H1 (cell line): ENCODE measurements at regions not wholly inside any gene's neighbourhood (a gene's known extent, or its start where the extent isn't known, plus 50 kb on each side); places are given as distances from the start of the nearest gene placed in this dataset.

ENCODE experiments used
- CTCF ChIA-PET: fragments of 300-600 bp; sonication (Branson Sonifier 250); formaldehyde crosslinking; loops from one replicate; lab custom pipeline; 2021; ENCODE audit not compliant: partially characterized antibody; lab: Charles Lee
- POLR2A ChIA-PET: fragments of 300-600 bp; sonication (Branson Sonifier 250); formaldehyde crosslinking; loops from one replicate; lab custom pipeline; 2021; ENCODE audit warnings: inconsistent platforms; ENCODE audit not compliant: partially characterized antibody; lab: Charles Lee
- DNase-seq, 2 experiments: peaks; one replicate each; pipeline versions ENCODE4 v3.0.0 to v3.0.0-alpha.2; 2010 to 2022; ENCODE audit warnings: low spot score in 2 of 2, low read depth in 1 of 2, mixed read lengths in 1 of 2
- FAIRE-seq: peaks from 2 replicates; lab custom pipeline; 2011; peaks lifted over from hg19 to GRCh38; lab: Jason Lieb, UNC
- H2AFZ ChIP-seq: 2 replicates; pipeline ENCODE4 v1.8.1; 2012; ENCODE audit warnings: low read length, inconsistent platforms
- H2AK5ac ChIP-seq: 2 replicates; pipeline ENCODE4 v1.6.1; 2013; ENCODE audit warnings: low read depth, low read length
- H2BK120ac ChIP-seq: replicated peaks from 2 replicates; pipeline ENCODE3; 2013; ENCODE audit warnings: low read depth, low read length, inconsistent platforms
- H2BK12ac ChIP-seq: 2 replicates; pipeline ENCODE4 v1.6.1; 2013; ENCODE audit warnings: low read depth, low read length
- H2BK15ac ChIP-seq: 2 replicates; pipeline ENCODE4 v1.6.1; 2013; ENCODE audit warnings: low read length
- H2BK20ac ChIP-seq: 2 replicates; pipeline ENCODE4 v1.6.1; 2013; ENCODE audit warnings: low read length
- H2BK5ac ChIP-seq: 2 replicates; pipeline ENCODE4 v1.6.1; 2013; ENCODE audit warnings: low read depth, low read length
- H3K14ac ChIP-seq: 2 replicates; pipeline ENCODE4 v1.6.1; 2013; ENCODE audit warnings: inconsistent platforms; ENCODE audit not compliant: insufficient read length
- H3K18ac ChIP-seq: 2 replicates; pipeline ENCODE4 v1.6.1; 2013; ENCODE audit warnings: low read length; ENCODE audit errors: extremely low read depth
- H3K23ac ChIP-seq: 2 replicates; pipeline ENCODE4 v1.6.1; 2013; ENCODE audit warnings: inconsistent platforms; ENCODE audit not compliant: insufficient read length
- H3K23me2 ChIP-seq: 2 replicates; pipeline ENCODE4 v1.6.1; 2013; ENCODE audit warnings: low read depth, low read length
- H3K27ac ChIP-seq: 2 replicates; pipeline ENCODE4 v1.6.1; 2011; ENCODE audit warnings: low read depth, low read length, inconsistent platforms
- H3K27me3 ChIP-seq, 4 experiments: replicated peaks in 1 of 4; 1 replicate in 1 of 4; 2 replicates in 3 of 4; pipeline versions ENCODE4 v1.6.1 to v1.8.1; 2011 to 2013; ENCODE audit warnings: low read length in 3 of 4, mild to moderate bottlenecking in 3 of 4, inconsistent platforms in 2 of 4, mixed read lengths in 2 of 4, moderate library complexity in 1 of 4; ENCODE audit not compliant: control insufficient read depth in 3 of 4, insufficient read depth in 3 of 4; ENCODE audit errors: extremely low read depth in 1 of 4
- H3K36me3 ChIP-seq, 4 experiments: 2 replicates each; pipeline versions ENCODE4 v1.6.1 to v1.8.1; 2011 to 2013; ENCODE audit warnings: mild to moderate bottlenecking in 4 of 4, low read length in 3 of 4, moderate library complexity in 2 of 4, control low read depth in 1 of 4, inconsistent platforms in 1 of 4; ENCODE audit not compliant: insufficient read depth in 4 of 4, control insufficient read depth in 2 of 4
- H3K4ac ChIP-seq: replicated peaks from 2 replicates; pipeline ENCODE3; 2013; ENCODE audit warnings: low read length, low read depth, mixed read lengths, inconsistent platforms; ENCODE audit not compliant: insufficient read length
- H3K4me1 ChIP-seq, 4 experiments: replicated peaks in 1 of 4; 1 replicate in 1 of 4; 2 replicates in 3 of 4; pipeline versions ENCODE4 v1.6.1 to v1.8.1; 2011 to 2013; ENCODE audit warnings: low read length in 3 of 4, inconsistent platforms in 2 of 4, mixed read lengths in 1 of 4; ENCODE audit not compliant: insufficient read depth in 4 of 4, control insufficient read depth in 3 of 4
- H3K4me2 ChIP-seq, 2 experiments: 2 replicates each; pipeline versions ENCODE4 v1.6.1 to v1.8.1; 2011 to 2013; ENCODE audit warnings: low read depth in 2 of 2, low read length in 2 of 2, control low read depth in 1 of 2, inconsistent platforms in 1 of 2, mild to moderate bottlenecking in 1 of 2; ENCODE audit not compliant: insufficient read depth in 1 of 2
- H3K4me3 ChIP-seq, 4 experiments: fragments of 200-600, 300-600 bp in 1 of 4; sonication (generic), shearing (Covaris generic), sonication (Bioruptor Twin) in 1 of 4; 2 replicates each; pipeline versions ENCODE4 v1.5.1 to v1.8.1; 2011 to 2016; ENCODE audit warnings: low read length in 4 of 4, low read depth in 3 of 4, control low read depth in 2 of 4, inconsistent platforms in 2 of 4, mild to moderate bottlenecking in 2 of 4, mixed read lengths in 1 of 4, moderate library complexity in 1 of 4; ENCODE audit not compliant: insufficient read depth in 2 of 4; ENCODE audit errors: extremely low read depth in 1 of 4
- H3K56ac ChIP-seq: replicated peaks from 2 replicates; pipeline ENCODE3; 2013; ENCODE audit warnings: low read depth, mild to moderate bottlenecking, mixed read lengths, low read length, inconsistent platforms; ENCODE audit not compliant: insufficient read length
- H3K79me1 ChIP-seq: 2 replicates; pipeline ENCODE4 v1.6.1; 2013; ENCODE audit warnings: low read depth, low read length, control low read depth
- H3K79me2 ChIP-seq, 2 experiments: 2 replicates each; pipeline versions ENCODE4 v1.6.1 to v1.8.1; 2012 to 2013; ENCODE audit warnings: low read length in 2 of 2, mild to moderate bottlenecking in 2 of 2, inconsistent platforms in 1 of 2; ENCODE audit not compliant: insufficient read depth in 2 of 2, control insufficient read depth in 1 of 2
- H3K9ac ChIP-seq, 4 experiments: replicated peaks in 1 of 4; 1 replicate in 1 of 4; 2 replicates in 3 of 4; pipeline versions ENCODE4 v1.6.1 to v1.8.1; 2011 to 2013; ENCODE audit warnings: low read depth in 3 of 4, low read length in 3 of 4, control low read depth in 2 of 4, mild to moderate bottlenecking in 2 of 4, moderate library complexity in 2 of 4, inconsistent platforms in 1 of 4; ENCODE audit errors: extremely low read depth in 1 of 4
- H3K9me3 ChIP-seq, 2 experiments: 2 replicates each; pipeline versions ENCODE4 v1.6.1 to v1.8.1; 2012 to 2013; ENCODE audit warnings: mild to moderate bottlenecking in 2 of 2, moderate library complexity in 2 of 2, control low read depth in 1 of 2, inconsistent platforms in 1 of 2, low read depth in 1 of 2, low read length in 1 of 2, mixed read lengths in 1 of 2; ENCODE audit not compliant: insufficient read depth in 2 of 2
- H4K20me1 ChIP-seq, 2 experiments: replicated peaks in 1 of 2; 2 replicates each; pipeline versions ENCODE3 to v1.8.1; 2011 to 2013; ENCODE audit warnings: inconsistent platforms in 2 of 2, low read length in 2 of 2, mild to moderate bottlenecking in 1 of 2; ENCODE audit not compliant: insufficient read depth in 2 of 2, control insufficient read depth in 1 of 2
- H4K5ac ChIP-seq: 2 replicates; pipeline ENCODE4 v1.6.1; 2013; ENCODE audit warnings: low read length, low read depth, mixed read lengths, inconsistent platforms; ENCODE audit not compliant: insufficient read length
- H4K8ac ChIP-seq: 2 replicates; pipeline ENCODE4 v1.8.0; 2013; ENCODE audit warnings: mild to moderate bottlenecking, moderate library complexity, low read length, inconsistent platforms; ENCODE audit not compliant: insufficient read depth; ENCODE audit errors: extremely low read depth
- H4K91ac ChIP-seq: replicated peaks from 2 replicates; pipeline ENCODE3; 2013; ENCODE audit warnings: low read length, mixed read lengths, inconsistent platforms; ENCODE audit not compliant: insufficient read length
- CEBPB ChIP-seq: IDR thresholded peaks from 2 replicates; pipeline ENCODE4 v1.6.1; 2012; ENCODE audit warnings: low read depth, low read length
- CHD2 ChIP-seq: IDR thresholded peaks from 2 replicates; pipeline ENCODE4 v1.6.1; 2012; ENCODE audit warnings: low read length, improper control_type of control experiment
- EGR1 ChIP-seq: IDR thresholded peaks from 2 replicates; pipeline ENCODE4 v1.6.1; 2011; ENCODE audit warnings: low read depth, low read length, borderline replicate concordance
- HDAC6 ChIP-seq: IDR thresholded peaks from one replicate; pipeline ENCODE4 v1.7.1; 2012; ENCODE audit warnings: low read depth, mild to moderate bottlenecking, inconsistent platforms, low read length, moderate library complexity
- KDM1A ChIP-seq: fragments of 200-600, 300-600 bp; sonication (generic); IDR thresholded peaks from 2 replicates; pipeline ENCODE4 v1.7.1; 2016; ENCODE audit warnings: mild to moderate bottlenecking, low read length, borderline replicate concordance
- NANOG ChIP-seq: IDR thresholded peaks from 2 replicates; pipeline ENCODE4 v1.6.1; 2011; ENCODE audit warnings: low read length, low read depth, mild to moderate bottlenecking, inconsistent platforms; ENCODE audit not compliant: insufficient read depth, poor library complexity, severe bottlenecking
- POLR2A ChIP-seq, 2 experiments: IDR thresholded peaks; 1 replicate in 1 of 2; 2 replicates in 1 of 2; pipeline ENCODE4 v1.6.1; 2011; ENCODE audit warnings: low read depth in 2 of 2, low read length in 2 of 2, mild to moderate bottlenecking in 2 of 2; ENCODE audit errors: control extremely low read depth in 1 of 2
- SIN3A ChIP-seq, 2 experiments: IDR thresholded peaks in 1 of 2; conservative IDR thresholded peaks in 1 of 2; 2 replicates each; pipeline ENCODE4 v1.6.1; 2011 to 2012; ENCODE audit warnings: low read length in 2 of 2, improper control_type of control experiment in 1 of 2, low read depth in 1 of 2, mild to moderate bottlenecking in 1 of 2
- TAF1 ChIP-seq: IDR thresholded peaks from 2 replicates; pipeline ENCODE4 v1.6.1; 2011; ENCODE audit warnings: mild to moderate bottlenecking, low read depth, low read length
- TCF12 ChIP-seq: IDR thresholded peaks from 2 replicates; pipeline ENCODE4 v1.6.1; 2011; ENCODE audit warnings: low read depth, mild to moderate bottlenecking, low read length
- USF2 ChIP-seq: IDR thresholded peaks from 2 replicates; pipeline ENCODE4 v1.6.1; 2011; ENCODE audit warnings: low read length, improper control_type of control experiment
- WGBS, 2 experiments: shearing (Covaris generic) in 1 of 2; methylation state at CpG; one replicate each; pipeline versions ENCODE4 v1.1.6 to v1.1.7; 2013 to 2015; ENCODE audit warnings: low lambda C conversion rate in 2 of 2, mixed read lengths in 2 of 2, inconsistent platforms in 1 of 2, low coverage in 1 of 2, missing lambda C conversion rate in 1 of 2; ENCODE audit not compliant: insufficient replicate concordance in 2 of 2, insufficient coverage in 1 of 2, insufficient read length in 1 of 2; ENCODE audit errors: extremely low coverage in 1 of 2, missing lambda C conversion rate in 1 of 2; 5-methylcytosine and 5-hydroxymethylcytosine counted together

GRCh38 chr4:84420608-84421007 lies 78.5 kb downstream of the NKX6-1 start:
- FAIRE-seq (no peak), DNase-seq (no peak)
- H3K4me3 ChIP-seq = no peak overlapping the region
- H2BK120ac ChIP-seq = no peak overlapping the region
- no peak overlapping the region for H2AFZ ChIP-seq
- no peak overlapping the region for H3K4me2 ChIP-seq
- no peak overlapping the region for H3K14ac ChIP-seq
- H3K9me3 ChIP-seq = no peaks in the 10 kb centered on the region
- H3K79me2 ChIP-seq = no peaks in the 10 kb centered on the region
- no peak overlapping the region for H2BK20ac ChIP-seq
- no peak overlapping the region for H2BK5ac ChIP-seq
- TF ChIP-seq CHD2 = no peak
- TF ChIP-seq USF2 = no peak
- TF ChIP-seq EGR1 = no peak
- TF ChIP-seq KDM1A = no peak
- no peak for TF ChIP-seq NANOG
- TF ChIP-seq SIN3A (conservative IDR thresholded peaks at IDR 0.05 in 1 of 2, IDR thresholded peaks at IDR 0.05 in 1 of 2; ENCODE audit: low read depth in 1 of 2, low read length in 2 of 2) = no peak
- no peak for TF ChIP-seq HDAC6
- no peak for TF ChIP-seq CEBPB
- TF ChIP-seq POLR2A (IDR thresholded peaks at IDR 0.05; ENCODE audit: control extremely low read depth in 1 of 2, low read depth in 2 of 2, low read length in 2 of 2) = no peak
- TF ChIP-seq TCF12 = no peak
- TF ChIP-seq TAF1 = no peak
- CTCF ChIA-PET = interaction anchor here (0.8 to 1.5 kb wide), 2 partner anchors 13 to 31 kb away, joined by 3 to 6 read pairs; no protein-coding TSS in a partner anchor
- no peak overlapping the region for H4K8ac ChIP-seq
- H3K23me2 ChIP-seq = no peaks in the 10 kb centered on the region
- no peak overlapping the region for H2AK5ac ChIP-seq
- no peak overlapping the region for H3K23ac ChIP-seq
- no peak overlapping the region for H2BK12ac ChIP-seq
- H3K36me3 ChIP-seq = no peaks in the 10 kb centered on the region
- no peak overlapping the region for H4K91ac ChIP-seq
- H3K9ac ChIP-seq = no peak overlapping the region
- H3K56ac ChIP-seq = no peak overlapping the region
- H3K79me1 ChIP-seq = no peaks in the 10 kb centered on the region
- H3K4me1 ChIP-seq = no peaks in the 10 kb centered on the region
- WGBS, 2 experiments = 79% methylated on average over 1 of the region's 1 CpG; no CpG with 5 or more reads in 1 of the 2 experiments
- H3K4ac ChIP-seq = no peak overlapping the region
- H2BK15ac ChIP-seq = no peak overlapping the region
- H3K27me3 ChIP-seq = no peaks in the 10 kb centered on the region
- POLR2A ChIA-PET = no interaction called here
- no peak overlapping the region for H4K5ac ChIP-seq
- no peak overlapping the region for H3K18ac ChIP-seq
- H4K20me1 ChIP-seq = no peaks in the 10 kb centered on the region
- no peak overlapping the region for H3K27ac ChIP-seq
